MM.1S (cell line): ENCODE measurements at regions not wholly inside any gene's neighbourhood (a gene's known extent, or its start where the extent isn't known, plus 50 kb on each side); places are given as distances from the start of the nearest gene placed in this dataset.

Experiments used
- CTCF ChIP-seq: fragments of 300-600 bp; sonication (generic); IDR thresholded peaks from 2 replicates; pipeline ENCODE4 v1.5.1; 2016; ENCODE audit warnings: antibody characterized with exemption, low read length, mixed read lengths
- EZH2 ChIP-seq: fragments of 300-600 bp; sonication (generic); optimal IDR thresholded peaks from 2 replicates; pipeline ENCODE3; 2017; ENCODE audit warnings: low read depth, mild to moderate bottlenecking, antibody characterized with exemption, low read length, mixed read lengths

DNA sequence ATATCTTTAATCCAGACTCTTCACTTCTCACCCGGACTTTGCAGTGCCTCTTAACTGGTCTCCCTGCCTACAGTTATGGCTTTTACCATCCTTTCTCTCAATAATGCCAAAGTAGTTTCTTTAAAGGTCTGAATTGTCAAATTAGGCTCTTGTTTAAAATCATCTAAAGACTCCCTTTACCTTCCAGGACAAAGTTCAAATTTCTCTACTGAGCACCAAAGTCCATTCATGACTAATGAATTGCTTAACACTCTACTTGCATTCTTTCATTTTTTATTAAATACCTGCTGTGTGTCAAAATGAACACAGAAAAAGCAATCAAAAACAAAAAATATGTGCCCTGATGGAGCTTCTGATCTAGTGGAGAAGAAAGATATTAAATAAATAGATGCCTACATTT is 472.4 kb upstream of the UBE2E2 start:
- TF ChIP-seq CTCF (no peak), EZH2 (no peak)
